ENCODE measurements at regions not wholly inside any gene's neighbourhood (a gene's known extent, or its start where the extent isn't known, plus 50 kb on each side); places are given as distances from the start of the nearest gene placed in this dataset.

DNA sequence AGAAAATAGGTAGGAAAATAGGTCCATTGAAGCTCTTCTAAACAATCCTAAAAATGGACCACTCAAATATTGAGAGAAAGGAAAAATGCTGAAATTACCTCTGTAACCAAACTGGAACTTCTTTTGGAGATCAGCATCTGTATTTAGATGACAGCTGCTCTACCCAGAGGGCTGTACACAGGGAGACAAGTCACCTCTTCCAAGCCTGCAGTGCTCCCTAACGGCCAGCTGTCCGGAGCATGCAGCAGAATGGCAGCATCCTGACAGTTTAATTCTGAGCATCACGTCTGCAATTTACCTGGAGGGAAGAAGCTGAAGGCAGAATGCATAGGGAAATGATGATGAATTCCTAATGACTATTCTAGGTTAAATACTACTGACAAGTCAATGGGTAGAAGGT, 62.8 kb upstream of the DIAPH3 start:
- peak in 1 of 2 experiments; percentile 12 for DNase-seq
- no peaks in the 10 kb centered on the region for H3K4me1 ChIP-seq (replicated peaks; ENCODE audit: insufficient read depth)
- intact Hi-C loops (cut with micrococcal nuclease; ENCODE audit: unreplicated experiment), result no loop called here
- no peak overlapping the region for H3K4me2 ChIP-seq
- no peaks in the 10 kb centered on the region; the same call in 1 of the 2 replicates for H3K9me2 ChIP-seq (ENCODE audit: insufficient read depth)
- no peak overlapping the region for H2AFZ ChIP-seq
- ChIA-PET POLR2A (ENCODE audit: unreplicated experiment) (interaction anchor here (0.5 kb wide), 1 partner anchor 302 kb away, joined by 3 read pairs; no protein-coding TSS in a partner anchor), CTCF (no interaction called here)
- BruUV-seq (replicated peaks), result no TSS peak
- TF ChIP-seq EZH2 (IDR thresholded peaks at IDR 0.05; ENCODE audit: low read depth) (no peak), CTCF (conservative IDR thresholded peaks at IDR 0.05) (no peak; the same call in 1 of the 2 replicates)
- no peaks in the 10 kb centered on the region for H3K79me2 ChIP-seq (ENCODE audit: low read depth)
- no peaks in the 10 kb centered on the region for H4K20me1 ChIP-seq (ENCODE audit: insufficient read depth)
- H3K27me3 ChIP-seq (ENCODE audit: insufficient read depth, low read depth), result no peaks in the 10 kb centered on the region
- H3K9me3 ChIP-seq (ENCODE audit: insufficient read depth, low read depth), result no peaks in the 10 kb centered on the region
- no peaks in the 10 kb centered on the region for H3F3A ChIP-seq (ENCODE audit: insufficient read depth, low read depth)
- no peak overlapping the region for H3K4me3 ChIP-seq
- H3K36me3 ChIP-seq (ENCODE audit: low read depth), result no peaks in the 10 kb centered on the region
- no peak overlapping the region for H3K27ac ChIP-seq

GRCh38 chr13:60227158-60227557, 63.4 kb upstream of the DIAPH3 start:
- Histone ChIP-seq H3K4me3 (no peak overlapping the region), H3K9me3 (ENCODE audit: insufficient read depth, low read depth) (no peaks in the 10 kb centered on the region), H3K79me2 (ENCODE audit: low read depth) (no peaks in the 10 kb centered on the region), H3K4me1 (replicated peaks; ENCODE audit: insufficient read depth) (no peaks in the 10 kb centered on the region), H3K9me2 (ENCODE audit: insufficient read depth) (no peaks in the 10 kb centered on the region), H3K27ac (no peak overlapping the region), H3K27me3 (ENCODE audit: insufficient read depth, low read depth) (no peaks in the 10 kb centered on the region), H2AFZ (no peak overlapping the region), H3K4me2 (no peak overlapping the region), H4K20me1 (ENCODE audit: insufficient read depth) (no peaks in the 10 kb centered on the region), H3F3A (ENCODE audit: insufficient read depth, low read depth) (no peaks in the 10 kb centered on the region), H3K36me3 (ENCODE audit: low read depth) (no peaks in the 10 kb centered on the region)
- POLR2A ChIA-PET (ENCODE audit: unreplicated experiment), result no interaction called here
- CTCF ChIA-PET, result no interaction called here
- DNase-seq, result no peak
- no TSS peak for BruUV-seq (replicated peaks)
- no peak for TF ChIP-seq EZH2 (IDR thresholded peaks at IDR 0.05; ENCODE audit: low read depth)
- no peak for TF ChIP-seq CTCF (conservative IDR thresholded peaks at IDR 0.05)
- intact Hi-C loops (cut with micrococcal nuclease; ENCODE audit: unreplicated experiment), result no loop called here

DNA sequence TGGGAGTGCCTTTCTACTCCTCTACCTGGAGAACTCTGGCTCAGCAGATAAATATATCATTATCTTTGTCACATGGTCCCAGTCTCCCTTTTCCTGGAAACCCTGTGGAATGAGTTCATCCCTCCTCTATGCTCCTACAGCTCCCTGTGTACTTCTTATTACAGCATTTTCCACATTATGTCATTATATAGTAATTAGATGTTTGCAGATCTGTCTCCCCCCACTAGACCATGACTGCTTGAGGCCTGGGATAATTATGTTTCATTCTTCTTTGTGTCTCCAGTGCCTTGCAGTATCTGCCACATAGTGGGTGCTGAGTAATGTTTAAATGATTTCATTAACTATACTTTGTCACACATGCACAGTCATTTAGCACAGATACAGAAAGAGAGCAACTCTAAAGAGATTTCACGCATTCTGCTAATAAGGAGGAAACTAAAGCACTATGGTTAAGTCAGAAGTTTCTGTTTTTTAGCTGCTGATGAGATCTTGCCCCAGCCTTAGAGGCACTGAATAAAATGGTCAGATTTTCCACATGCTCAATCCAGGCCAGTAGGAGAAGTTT, 66.1 kb upstream of the DIAPH3 start:
- intact Hi-C loops (cut with micrococcal nuclease; ENCODE audit: unreplicated experiment), result no loop called here
- POLR2A ChIA-PET (ENCODE audit: unreplicated experiment), result no interaction called here
- Histone ChIP-seq H3K27ac (no peak overlapping the region), H3K4me2 (no peak overlapping the region), H2AFZ (no peak overlapping the region), H3K4me1 (replicated peaks; ENCODE audit: insufficient read depth) (no peaks in the 10 kb centered on the region), H3K27me3 (ENCODE audit: insufficient read depth, low read depth) (no peaks in the 10 kb centered on the region), H3K4me3 (no peak overlapping the region), H3K79me2 (ENCODE audit: low read depth) (no peaks in the 10 kb centered on the region), H4K20me1 (ENCODE audit: insufficient read depth) (no peaks in the 10 kb centered on the region), H3K36me3 (ENCODE audit: low read depth) (no peaks in the 10 kb centered on the region), H3K9me3 (ENCODE audit: insufficient read depth, low read depth) (no peaks in the 10 kb centered on the region), H3K9me2 (ENCODE audit: insufficient read depth) (no peaks in the 10 kb centered on the region), H3F3A (ENCODE audit: insufficient read depth, low read depth) (no peaks in the 10 kb centered on the region)
- no peak for DNase-seq
- CTCF ChIA-PET, result no interaction called here
- no TSS peak for BruUV-seq (replicated peaks)
- TF ChIP-seq EZH2 (IDR thresholded peaks at IDR 0.05; ENCODE audit: low read depth) (no peak), CTCF (conservative IDR thresholded peaks at IDR 0.05) (no peak)

All from PC-9 (cell line).